ENCODE measurements at regions not wholly inside any gene's neighbourhood (a gene's known extent, or its start where the extent isn't known, plus 50 kb on each side); places are given as distances from the start of the nearest gene placed in this dataset.

DNA sequence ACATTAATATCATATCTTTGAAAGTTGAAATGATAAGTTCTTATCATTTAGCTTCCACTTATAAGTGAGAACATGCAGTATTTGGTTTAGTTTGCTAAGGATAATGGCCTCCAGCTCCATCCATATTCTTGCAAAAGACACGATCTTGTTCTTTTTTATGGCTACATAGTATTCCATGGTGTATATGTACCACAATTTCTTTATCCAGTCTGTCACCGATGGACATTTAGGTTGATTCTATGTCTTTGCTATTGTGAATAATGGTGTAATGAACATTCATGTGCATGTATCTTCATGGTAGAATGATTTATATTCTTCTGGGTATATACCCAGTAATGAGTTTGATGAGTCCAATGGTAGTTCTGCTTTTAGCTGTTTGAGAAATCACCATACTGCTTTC lies 135.0 kb upstream of the PRR16 start:
- no peak for TF ChIP-seq CTCF (IDR thresholded peaks at IDR 0.05)
- no peak for TF ChIP-seq POLR2A (IDR thresholded peaks at IDR 0.05)
